HG03280 (cell line): ENCODE measurements at regions not wholly inside any gene's neighbourhood (a gene's known extent, or its start where the extent isn't known, plus 50 kb on each side); places are given as distances from the start of the nearest gene placed in this dataset.
"Not testable (repeated sequence)": the region's sequence is repeated elsewhere in the genome, so short reads cannot be mapped to it uniquely, and the experiment has no call there.

Experiments
- ATAC-seq: cut with Tn5 transposase; IDR thresholded peaks from one replicate; pipeline ENCODE4 v1.9.1; 2021; ENCODE audit warnings: mild to moderate bottlenecking, moderate library complexity; ENCODE audit not compliant: unreplicated experiment

GRCh38 chr3:195635262-195635873, 51.6 kb upstream of the APOD start:
- not testable (repeated sequence) for ATAC-seq

DNA sequence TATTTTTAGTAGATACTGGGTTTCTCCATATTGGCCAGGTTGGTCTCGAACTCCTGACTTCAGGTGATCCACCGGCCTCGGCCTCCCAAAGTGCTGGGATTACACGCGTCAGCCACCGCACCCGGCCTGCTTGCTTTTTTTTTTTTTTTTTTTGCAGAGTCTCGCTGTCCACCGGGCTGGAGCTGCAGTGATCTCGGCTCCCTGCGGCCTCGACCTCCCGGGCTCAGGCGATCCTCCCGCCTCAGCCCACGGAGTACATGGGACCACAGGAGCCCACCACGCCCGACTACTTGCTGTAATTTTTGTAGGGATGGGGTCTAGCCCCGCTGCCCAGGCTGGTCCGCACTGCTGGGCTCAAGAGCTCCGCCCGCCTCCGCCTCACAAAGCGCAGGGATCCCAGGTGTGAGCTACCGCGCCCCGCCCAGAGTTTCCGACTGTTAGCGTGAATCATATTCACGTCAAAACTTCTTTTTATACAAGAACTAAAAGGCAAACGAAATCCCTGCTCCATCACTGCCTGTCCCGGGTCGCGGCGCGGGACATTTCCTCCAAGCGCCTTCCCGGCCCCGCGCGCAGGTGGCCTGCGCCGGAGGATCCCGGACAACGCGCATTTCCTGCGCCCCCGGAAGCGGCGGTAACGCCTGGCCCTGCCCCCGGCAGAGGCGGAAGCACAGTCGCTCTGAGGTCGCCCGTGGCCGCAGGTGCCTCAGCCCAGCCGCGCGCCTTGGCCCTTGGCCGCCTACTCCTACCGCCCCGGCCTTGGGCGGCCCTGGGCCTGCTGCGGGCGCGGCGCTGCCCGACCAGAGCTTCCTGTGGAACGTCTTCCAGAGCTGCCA, 50.9 kb upstream of the APOD start:
- ATAC-seq = peak; percentile 96
